Endothelial cell of umbilical vein (primary cell): ENCODE measurements at regions not wholly inside any gene's neighbourhood (a gene's known extent, or its start where the extent isn't known, plus 50 kb on each side); places are given as distances from the start of the nearest gene placed in this dataset.

Source experiments
- BruUV-seq: library from RNA; stranded (reverse); fragments of 400-500 nt; replicated peaks from 2 replicates; lab custom pipeline; 2021; lab: Mats Ljungman, UMichigan
- CTCF ChIA-PET: fragments of 300-600, 350-600 bp; sonication (Branson Sonifier 250); formaldehyde crosslinking; loops from one replicate; lab custom pipeline; 2021; ENCODE audit warnings: antibody characterized with exemption, inconsistent platforms; lab: Charles Lee
- POLR2A ChIA-PET: fragments of 300-600, 350-600 bp; sonication (Branson Sonifier 250); formaldehyde crosslinking; loops from one replicate; lab custom pipeline; 2021; ENCODE audit warnings: antibody characterized with exemption, inconsistent platforms; lab: Charles Lee
- DNase-seq: peaks from one replicate; pipeline ENCODE4 v3.0.0-alpha.2; 2011; ENCODE audit warnings: low read depth, low spot score
- FAIRE-seq: peaks from 2 replicates; lab custom pipeline; 2011; peaks lifted over from hg19 to GRCh38; lab: Jason Lieb, UNC
- H2AFZ ChIP-seq: 2 replicates; pipeline ENCODE4 v1.6.0; 2012; ENCODE audit warnings: low read depth, low read length, control low read depth, inconsistent platforms
- H3K27ac ChIP-seq: 2 replicates; pipeline ENCODE4 v1.5.1; 2011; ENCODE audit warnings: low read depth, mild to moderate bottlenecking, control low read depth, low read length, moderate library complexity; ENCODE audit not compliant: insufficient read depth
- H3K27me3 ChIP-seq, 2 experiments: 2 replicates each; pipeline versions ENCODE4 v1.6.0 to v1.6.1; 2011; ENCODE audit warnings: low read length in 2 of 2, mixed read lengths in 1 of 2; ENCODE audit not compliant: control insufficient read depth in 2 of 2, insufficient read depth in 2 of 2
- H3K36me3 ChIP-seq, 2 experiments: 2 replicates in 1 of 2; 3 replicates in 1 of 2; pipeline ENCODE4 v1.5.1; 2011; ENCODE audit warnings: low read length in 2 of 2, mild to moderate bottlenecking in 1 of 2, moderate library complexity in 1 of 2; ENCODE audit not compliant: control insufficient read depth in 2 of 2, insufficient read depth in 2 of 2; ENCODE audit errors: extremely low read depth in 1 of 2
- H3K4me1 ChIP-seq: 3 replicates; pipeline ENCODE4 v1.5.1; 2011; ENCODE audit warnings: mild to moderate bottlenecking, low read length; ENCODE audit not compliant: control insufficient read depth, insufficient read depth; ENCODE audit errors: extremely low read depth
- H3K4me2 ChIP-seq: 2 replicates; pipeline ENCODE4 v1.6.1; 2011; ENCODE audit warnings: low read length, control low read depth, mixed read lengths; ENCODE audit not compliant: insufficient read depth
- H3K4me3 ChIP-seq, 3 experiments: fragments of 200-600 bp in 1 of 3; sonication (generic), shearing (Covaris generic) in 1 of 3; replicated peaks in 1 of 3; 2 replicates each; pipeline ENCODE4 v1.5.1; 2011 to 2016; ENCODE audit warnings: control low read depth in 3 of 3, low read length in 3 of 3, mild to moderate bottlenecking in 2 of 3, inconsistent platforms in 1 of 3, low read depth in 1 of 3, moderate library complexity in 1 of 3; ENCODE audit not compliant: insufficient read depth in 1 of 3
- H3K79me2 ChIP-seq: 2 replicates; pipeline ENCODE4 v1.6.0; 2012; ENCODE audit warnings: low read length, inconsistent platforms; ENCODE audit not compliant: control insufficient read depth, insufficient read depth
- H3K9ac ChIP-seq: replicated peaks from 2 replicates; pipeline ENCODE3; 2011; ENCODE audit warnings: low read length, control low read depth; ENCODE audit not compliant: insufficient read depth; ENCODE audit errors: extremely low read depth
- H3K9me1 ChIP-seq: replicated peaks from 3 replicates; pipeline ENCODE4 v1.6.0; 2011; ENCODE audit warnings: mild to moderate bottlenecking, low read length; ENCODE audit not compliant: control insufficient read depth, insufficient read depth; ENCODE audit errors: extremely low read depth
- H3K9me3 ChIP-seq: replicated peaks from 2 replicates; pipeline ENCODE4 v1.5.1; 2012; ENCODE audit warnings: low read length, inconsistent platforms; ENCODE audit not compliant: control insufficient read depth, insufficient read depth
- H4K20me1 ChIP-seq: replicated peaks from 2 replicates; pipeline ENCODE3; 2011; ENCODE audit warnings: mild to moderate bottlenecking, low read length; ENCODE audit not compliant: control insufficient read depth, insufficient read depth; ENCODE audit errors: extremely low read depth
- CTCF ChIP-seq, 2 donors: IDR thresholded peaks; 1 replicate in 1 of 2; 2 replicates in 1 of 2; pipeline ENCODE4 v1.5.1; 2011; ENCODE audit warnings: low read length in 2 of 2, mild to moderate bottlenecking in 2 of 2, moderate library complexity in 2 of 2, control low read depth in 1 of 2, inconsistent platforms in 1 of 2, low read depth in 1 of 2; ENCODE audit not compliant: insufficient read depth in 1 of 2; ENCODE audit errors: extremely low read depth in 1 of 2
- EZH2 ChIP-seq: IDR thresholded peaks from 2 replicates; pipeline ENCODE4 v1.6.1; 2012; ENCODE audit warnings: borderline replicate concordance, low read depth, mild to moderate bottlenecking, moderate library complexity, low read length, inconsistent platforms; ENCODE audit not compliant: severe bottlenecking
- FOS ChIP-seq: IDR thresholded peaks from 2 replicates; pipeline ENCODE4 v1.6.1; 2011; ENCODE audit warnings: mild to moderate bottlenecking, low read length, moderate library complexity, borderline replicate concordance; ENCODE audit not compliant: insufficient read depth
- GATA2 ChIP-seq: IDR thresholded peaks from 2 replicates; pipeline ENCODE4 v1.7.0; 2011; ENCODE audit warnings: low read depth, mild to moderate bottlenecking, moderate library complexity, mixed read lengths, low read length; ENCODE audit not compliant: insufficient read length, insufficient read depth
- JUN ChIP-seq: IDR thresholded peaks from 2 replicates; pipeline ENCODE4 v1.6.1; 2011; ENCODE audit warnings: borderline replicate concordance, low read depth; ENCODE audit not compliant: insufficient read length, insufficient read depth
- MAX ChIP-seq: IDR thresholded peaks from 2 replicates; pipeline ENCODE4 v1.6.1; 2011; ENCODE audit not compliant: insufficient read depth, insufficient read length
- MYC ChIP-seq: IDR thresholded peaks from one replicate; pipeline ENCODE4 v1.6.1; 2011; ENCODE audit warnings: mild to moderate bottlenecking, low read depth, low read length
- POLR2A ChIP-seq: IDR thresholded peaks from 2 replicates; pipeline ENCODE4 v1.6.1; 2012; ENCODE audit warnings: low read depth, mild to moderate bottlenecking, control low read depth, low read length
- POLR2AphosphoS5 ChIP-seq: IDR thresholded peaks from 2 replicates; pipeline ENCODE4 v1.6.1; 2012; ENCODE audit warnings: low read depth, mild to moderate bottlenecking, control low read depth, low read length, moderate library complexity; ENCODE audit not compliant: insufficient read depth
- dilution Hi-C: fragments of 300-500 bp; cut with MboI; formaldehyde crosslinking; loops from one replicate; pipeline ENCODE4 v1.15.0; 2019; ENCODE audit warnings: low sequenced_read_pairs; ENCODE audit not compliant: extremely low pct_ligation_motif_present
- intact Hi-C: fragments of 100-400 bp; cut with micrococcal nuclease; formaldehyde crosslinking; loops from one replicate; pipeline ENCODE4 v1.10.0; 2022

- dilution Hi-C loops = no loop called here
- H3K9me1 ChIP-seq = no peaks in the 10 kb centered on the region
- no TSS peak for BruUV-seq
- CTCF ChIA-PET = interaction anchor here (1.0 kb wide), 1 partner anchor 258 kb away, joined by 3 read pairs; no protein-coding TSS in a partner anchor
- H3K4me3 ChIP-seq = no peak overlapping the region
- H3K4me1 ChIP-seq = no peaks in the 10 kb centered on the region
- H3K9me3 ChIP-seq = no peaks in the 10 kb centered on the region
- no peak overlapping the region for H2AFZ ChIP-seq
- POLR2A ChIA-PET = no interaction called here
- no peak overlapping the region for H3K9ac ChIP-seq
- H3K4me2 ChIP-seq = no peak overlapping the region
- intact Hi-C loops = no loop called here
- FAIRE-seq (no peak), DNase-seq (no peak)
- H3K27ac ChIP-seq = no peak overlapping the region
- H3K36me3 ChIP-seq = no peaks in the 10 kb centered on the region
- no peaks in the 10 kb centered on the region for H3K27me3 ChIP-seq
- no peaks in the 10 kb centered on the region for H3K79me2 ChIP-seq
- TF ChIP-seq MAX (no peak), JUN (no peak), CTCF (IDR thresholded peaks at IDR 0.05; ENCODE audit: extremely low read depth in 1 of 2, insufficient read depth in 1 of 2, low read depth in 1 of 2, low read length in 2 of 2) (no peak), FOS (no peak), GATA2 (no peak), POLR2AphosphoS5 (no peak), POLR2A (no peak), MYC (no peak), EZH2 (no peak)
- H4K20me1 ChIP-seq = no peaks in the 10 kb centered on the region
Measured at GRCh38 chr12:111055181-111055880, 135.0 kb upstream of the MYL2 start.
